ENCODE measurements at regions not wholly inside any gene's neighbourhood (a gene's known extent, or its start where the extent isn't known, plus 50 kb on each side); places are given as distances from the start of the nearest gene placed in this dataset.

- no peaks in the 10 kb centered on the region for H3K9me3 ChIP-seq (ENCODE audit: insufficient read depth, low read depth, low read length)
- Mint-ChIP-seq H3K9me3 (ENCODE audit: unreplicated experiment) (peaks cover 13% of the 10 kb centered on the region), H3K4me1 (ENCODE audit: low read depth, unreplicated experiment) (peaks cover 3% of the 10 kb centered on the region), H3K27ac (ENCODE audit: unreplicated experiment) (no peak overlapping the region), H3K4me3 (ENCODE audit: unreplicated experiment) (no peak overlapping the region), H3K36me3 (ENCODE audit: low read depth, unreplicated experiment) (no peaks in the 10 kb centered on the region), H3K27me3 (ENCODE audit: low read depth, unreplicated experiment) (no peaks in the 10 kb centered on the region)
- no peak for TF ChIP-seq EZH2 (IDR thresholded peaks at IDR 0.05; ENCODE audit: insufficient read depth, low read length)
- TF ChIP-seq CTCF (IDR thresholded peaks at IDR 0.05; ENCODE audit: insufficient read depth, low read depth, low read length), result no peak
- H3K4me3 ChIP-seq (ENCODE audit: insufficient read depth, low read depth, low read length), result no peak overlapping the region
- H4K20me1 ChIP-seq (ENCODE audit: insufficient read depth, low read length), result no peaks in the 10 kb centered on the region
- no peak overlapping the region for H3K27ac ChIP-seq (ENCODE audit: low read depth, low read length)
- H3K27me3 ChIP-seq (ENCODE audit: insufficient read depth, low read length), result no peaks in the 10 kb centered on the region
- H3K9ac ChIP-seq (ENCODE audit: low read length), result no peak overlapping the region
- no peak overlapping the region for H2AFZ ChIP-seq (ENCODE audit: low read depth, low read length)
- DNase-seq (ENCODE audit: low read depth) (no peak), FAIRE-seq (no peak)
- no peaks in the 10 kb centered on the region for H3K4me1 ChIP-seq (ENCODE audit: insufficient read depth, low read length)
- no peaks in the 10 kb centered on the region for H3K36me3 ChIP-seq (ENCODE audit: insufficient read depth, low read length)
- no peaks in the 10 kb centered on the region for H3K79me2 ChIP-seq (ENCODE audit: insufficient read depth, low read length)
- no peak overlapping the region for H3K4me2 ChIP-seq (ENCODE audit: low read length)
Observed at GRCh38 chr5:66519626-66520025, 76.6 kb upstream of the MAST4 start.

GRCh38 chr5:66520854-66521253, 75.3 kb upstream of the MAST4 start:
- TF ChIP-seq EZH2 (IDR thresholded peaks at IDR 0.05; ENCODE audit: insufficient read depth, low read length), result no peak
- no peak for TF ChIP-seq CTCF (IDR thresholded peaks at IDR 0.05; ENCODE audit: insufficient read depth, low read depth, low read length)
- H3K4me1 Mint-ChIP-seq (ENCODE audit: low read depth, unreplicated experiment), result peaks cover 3% of the 10 kb centered on the region

GRCh38 chr5:66527478-66528035, 68.6 kb upstream of the MAST4 start:
- H3K9me3 ChIP-seq (ENCODE audit: insufficient read depth, low read depth, low read length), result no peaks in the 10 kb centered on the region
- no peak overlapping the region for H3K27ac Mint-ChIP-seq (ENCODE audit: unreplicated experiment)
- H3K4me3 ChIP-seq (ENCODE audit: insufficient read depth, low read depth, low read length), result no peak overlapping the region
- DNase-seq (ENCODE audit: low read depth) (no peak), FAIRE-seq (no peak)
- H2AFZ ChIP-seq (ENCODE audit: low read depth, low read length), result no peak overlapping the region
- no peaks in the 10 kb centered on the region for H3K27me3 Mint-ChIP-seq (ENCODE audit: low read depth, unreplicated experiment)
- H3K36me3 Mint-ChIP-seq (ENCODE audit: low read depth, unreplicated experiment), result no peaks in the 10 kb centered on the region
- no peak overlapping the region for H3K4me3 Mint-ChIP-seq (ENCODE audit: unreplicated experiment)
- no peak overlapping the region for H3K4me2 ChIP-seq (ENCODE audit: low read length)
- no peaks in the 10 kb centered on the region for H4K20me1 ChIP-seq (ENCODE audit: insufficient read depth, low read length)
- no peaks in the 10 kb centered on the region for H3K4me1 ChIP-seq (ENCODE audit: insufficient read depth, low read length)
- no peaks in the 10 kb centered on the region for H3K4me1 Mint-ChIP-seq (ENCODE audit: low read depth, unreplicated experiment)
- no peak overlapping the region for H3K27ac ChIP-seq (ENCODE audit: low read depth, low read length)
- no peaks in the 10 kb centered on the region for H3K27me3 ChIP-seq (ENCODE audit: insufficient read depth, low read length)
- H3K9ac ChIP-seq (ENCODE audit: low read length), result no peak overlapping the region
- H3K9me3 Mint-ChIP-seq (ENCODE audit: unreplicated experiment), result no peaks in the 10 kb centered on the region
- TF ChIP-seq EZH2 (IDR thresholded peaks at IDR 0.05; ENCODE audit: insufficient read depth, low read length) (no peak), CTCF (IDR thresholded peaks at IDR 0.05; ENCODE audit: insufficient read depth, low read depth, low read length) (no peak)
- no peaks in the 10 kb centered on the region for H3K79me2 ChIP-seq (ENCODE audit: insufficient read depth, low read length)
- no peaks in the 10 kb centered on the region for H3K36me3 ChIP-seq (ENCODE audit: insufficient read depth, low read length)

More at GRCh38 chr5:66520854-66521253, 75.3 kb upstream of the MAST4 start:
- H3K4me3 ChIP-seq (ENCODE audit: insufficient read depth, low read depth, low read length), result no peak overlapping the region
- Mint-ChIP-seq H3K36me3 (ENCODE audit: low read depth, unreplicated experiment) (no peaks in the 10 kb centered on the region), H3K27me3 (ENCODE audit: low read depth, unreplicated experiment) (no peaks in the 10 kb centered on the region), H3K4me3 (ENCODE audit: unreplicated experiment) (no peak overlapping the region), H3K27ac (ENCODE audit: unreplicated experiment) (no peak overlapping the region), H3K9me3 (ENCODE audit: unreplicated experiment) (peaks cover 11% of the 10 kb centered on the region)
- H3K9me3 ChIP-seq (ENCODE audit: insufficient read depth, low read depth, low read length), result no peaks in the 10 kb centered on the region
- H3K9ac ChIP-seq (ENCODE audit: low read length), result no peak overlapping the region
- no peak for FAIRE-seq
- no peak overlapping the region for H3K4me2 ChIP-seq (ENCODE audit: low read length)
- no peaks in the 10 kb centered on the region for H4K20me1 ChIP-seq (ENCODE audit: insufficient read depth, low read length)
- no peaks in the 10 kb centered on the region for H3K4me1 ChIP-seq (ENCODE audit: insufficient read depth, low read length)
- no peaks in the 10 kb centered on the region for H3K79me2 ChIP-seq (ENCODE audit: insufficient read depth, low read length)
- no peak overlapping the region for H2AFZ ChIP-seq (ENCODE audit: low read depth, low read length)
- H3K27ac ChIP-seq (ENCODE audit: low read depth, low read length), result no peak overlapping the region
- no peaks in the 10 kb centered on the region for H3K27me3 ChIP-seq (ENCODE audit: insufficient read depth, low read length)
- no peak for DNase-seq (ENCODE audit: low read depth)
- no peaks in the 10 kb centered on the region for H3K36me3 ChIP-seq (ENCODE audit: insufficient read depth, low read length)

All from astrocyte (in vitro differentiated cells and primary cell).